SK-N-SH treated with all-trans-retinoic acid at 6 μM for 48 hours (cell line): ENCODE measurements at regions not wholly inside any gene's neighbourhood (a gene's known extent, or its start where the extent isn't known, plus 50 kb on each side); places are given as distances from the start of the nearest gene placed in this dataset.

Source experiments
- RARB ChIP-seq: fragments of 250-450 bp; sonication (Bioruptor Pico); IDR thresholded peaks from 2 replicates; pipeline ENCODE4 v1.8.0; 2021; ENCODE audit warnings: mild to moderate bottlenecking, moderate library complexity
- SNAI2 ChIP-seq: fragments of 250-450 bp; sonication (Bioruptor Pico); IDR thresholded peaks from 2 replicates; pipeline ENCODE4 v1.5.0; 2020; ENCODE audit warnings: mild to moderate bottlenecking, moderate library complexity
- TCF4 ChIP-seq: fragments of 250-450 bp; sonication (Bioruptor Pico); IDR thresholded peaks from 2 replicates; pipeline ENCODE4 v1.8.0; 2021; ENCODE audit warnings: mild to moderate bottlenecking, moderate library complexity, borderline replicate concordance
- TOX ChIP-seq: fragments of 250-450 bp; sonication (Bioruptor Pico); IDR thresholded peaks from 2 replicates; pipeline ENCODE4 v1.8.0; 2021; ENCODE audit warnings: mild to moderate bottlenecking, moderate library complexity, borderline replicate concordance
- ZFP3 ChIP-seq: fragments of 250-450 bp; sonication (Bioruptor Pico); IDR thresholded peaks from 2 replicates; pipeline ENCODE4 v1.5.0; 2020; ENCODE audit warnings: mild to moderate bottlenecking, moderate library complexity
- ZFP30 ChIP-seq: fragments of 450-650 bp; formaldehyde crosslinking; IDR thresholded peaks from 2 replicates; pipeline ENCODE4 v1.5.0; 2022; ENCODE audit warnings: mild to moderate bottlenecking, moderate library complexity
- ZNF565 ChIP-seq: fragments of 450-650 bp; formaldehyde crosslinking; conservative IDR thresholded peaks from 2 replicates; pipeline ENCODE4 v1.5.0; 2020; ENCODE audit warnings: low read depth, mild to moderate bottlenecking, moderate library complexity
- ZNF8 ChIP-seq: fragments of 450-650 bp; formaldehyde crosslinking; IDR thresholded peaks from 2 replicates; pipeline ENCODE4 v1.5.0; 2020; ENCODE audit warnings: mild to moderate bottlenecking, moderate library complexity
- TF ChIP-seq, protein P1 (sequence below): fragments of 250-450 bp; sonication (Bioruptor Pico); IDR thresholded peaks from 2 replicates; pipeline ENCODE4 v1.5.0; 2020; ENCODE audit warnings: mild to moderate bottlenecking, moderate library complexity

DNA sequence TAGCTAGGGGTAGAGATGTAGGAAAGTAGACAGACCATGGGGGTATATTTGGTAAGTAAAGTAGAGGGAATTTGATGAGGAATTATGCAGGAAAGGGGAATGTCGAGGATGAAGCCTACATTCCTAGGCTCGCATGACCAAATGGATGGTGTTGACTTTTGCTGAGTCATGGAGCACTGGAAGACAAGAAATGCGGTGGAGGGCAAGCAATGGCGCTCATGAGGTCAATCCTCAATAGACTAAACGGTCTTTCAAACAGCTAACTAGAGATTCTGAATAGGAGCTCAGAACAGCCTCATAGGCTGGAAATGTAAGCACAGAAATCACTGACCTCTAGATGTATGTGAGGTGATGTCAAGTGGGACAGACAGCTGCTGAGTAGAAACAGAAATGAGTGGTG, 50.7 kb upstream of the FST start:
- TF ChIP-seq, protein P1, sequence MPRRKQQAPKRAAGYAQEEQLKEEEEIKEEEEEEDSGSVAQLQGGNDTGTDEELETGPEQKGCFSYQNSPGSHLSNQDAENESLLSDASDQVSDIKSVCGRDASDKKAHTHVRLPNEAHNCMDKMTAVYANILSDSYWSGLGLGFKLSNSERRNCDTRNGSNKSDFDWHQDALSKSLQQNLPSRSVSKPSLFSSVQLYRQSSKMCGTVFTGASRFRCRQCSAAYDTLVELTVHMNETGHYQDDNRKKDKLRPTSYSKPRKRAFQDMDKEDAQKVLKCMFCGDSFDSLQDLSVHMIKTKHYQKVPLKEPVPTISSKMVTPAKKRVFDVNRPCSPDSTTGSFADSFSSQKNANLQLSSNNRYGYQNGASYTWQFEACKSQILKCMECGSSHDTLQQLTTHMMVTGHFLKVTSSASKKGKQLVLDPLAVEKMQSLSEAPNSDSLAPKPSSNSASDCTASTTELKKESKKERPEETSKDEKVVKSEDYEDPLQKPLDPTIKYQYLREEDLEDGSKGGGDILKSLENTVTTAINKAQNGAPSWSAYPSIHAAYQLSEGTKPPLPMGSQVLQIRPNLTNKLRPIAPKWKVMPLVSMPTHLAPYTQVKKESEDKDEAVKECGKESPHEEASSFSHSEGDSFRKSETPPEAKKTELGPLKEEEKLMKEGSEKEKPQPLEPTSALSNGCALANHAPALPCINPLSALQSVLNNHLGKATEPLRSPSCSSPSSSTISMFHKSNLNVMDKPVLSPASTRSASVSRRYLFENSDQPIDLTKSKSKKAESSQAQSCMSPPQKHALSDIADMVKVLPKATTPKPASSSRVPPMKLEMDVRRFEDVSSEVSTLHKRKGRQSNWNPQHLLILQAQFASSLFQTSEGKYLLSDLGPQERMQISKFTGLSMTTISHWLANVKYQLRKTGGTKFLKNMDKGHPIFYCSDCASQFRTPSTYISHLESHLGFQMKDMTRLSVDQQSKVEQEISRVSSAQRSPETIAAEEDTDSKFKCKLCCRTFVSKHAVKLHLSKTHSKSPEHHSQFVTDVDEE (CRISPR knock-in tag), result no peak
- TF ChIP-seq RARB, result no peak
- no peak for TF ChIP-seq ZNF8 (CRISPR knock-in tag)
- TF ChIP-seq ZNF565, result no peak
- TF ChIP-seq ZFP3 (CRISPR knock-in tag), result no peak
- TF ChIP-seq SNAI2 (CRISPR knock-in tag), result no peak
- no peak for TF ChIP-seq TCF4 (CRISPR knock-in tag)
- no peak for TF ChIP-seq ZFP30 (CRISPR knock-in tag)
- no peak for TF ChIP-seq TOX (CRISPR knock-in tag)
